GM18520 (cell line): ENCODE measurements at regions not wholly inside any gene's neighbourhood (a gene's known extent, or its start where the extent isn't known, plus 50 kb on each side); places are given as distances from the start of the nearest gene placed in this dataset.
A peak's percentile ranks its signal among the peaks of the same experiment; 100 is the strongest.

Experiments used
- ATAC-seq: cut with Tn5 transposase; IDR thresholded peaks from one replicate; pipeline ENCODE4 v1.9.1; 2021; ENCODE audit not compliant: unreplicated experiment

DNA sequence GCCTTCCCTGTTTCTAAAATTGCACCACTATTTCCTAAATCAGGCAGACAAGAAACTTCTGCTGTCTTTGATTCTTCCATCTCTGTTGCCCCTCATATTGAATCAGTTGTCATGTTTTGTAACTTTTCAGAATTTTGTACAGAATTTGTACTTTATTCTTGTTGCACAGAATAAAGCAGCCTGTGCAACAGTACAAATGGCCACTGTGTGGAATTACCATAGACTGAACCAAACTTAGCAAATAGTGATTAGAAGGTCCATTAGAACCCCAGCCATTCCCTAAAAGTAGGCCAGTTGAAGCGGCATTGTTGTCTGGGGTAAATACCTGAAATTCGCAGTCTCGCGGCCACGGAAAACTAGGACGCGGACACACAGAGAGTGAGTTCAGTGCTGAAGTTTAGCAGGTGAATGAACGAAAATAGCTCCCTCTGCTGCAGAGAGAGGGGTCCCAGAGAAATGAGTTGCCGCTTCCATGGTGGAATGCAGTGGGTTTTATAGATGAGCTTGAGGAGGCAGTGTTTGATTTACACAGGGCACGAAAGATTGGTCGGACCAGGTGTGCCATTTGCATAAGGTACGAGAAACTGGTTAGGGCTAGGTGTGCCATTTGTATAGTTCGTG is 71.8 kb downstream of the C4orf33 start:
- ATAC-seq, result no peak

DNA sequence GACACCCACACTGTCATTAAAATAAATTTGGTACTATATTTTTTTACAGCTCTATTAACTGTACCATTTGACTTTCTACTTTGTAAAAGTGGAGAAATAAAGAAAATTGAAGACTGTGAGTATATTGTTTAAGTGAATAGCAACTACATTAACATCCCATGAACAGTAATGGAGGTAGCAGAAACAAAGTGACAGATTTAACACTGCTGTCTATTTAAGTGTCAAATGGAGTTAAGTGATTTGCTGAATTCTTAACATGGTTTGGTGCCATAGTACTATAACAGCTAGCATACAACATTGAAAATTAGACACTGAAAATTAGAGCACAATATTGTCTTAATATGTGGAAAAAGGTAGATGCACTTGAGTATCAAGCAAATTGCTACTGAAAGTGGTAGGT is 76.2 kb downstream of the C4orf33 start:
- ATAC-seq, result no peak

DNA sequence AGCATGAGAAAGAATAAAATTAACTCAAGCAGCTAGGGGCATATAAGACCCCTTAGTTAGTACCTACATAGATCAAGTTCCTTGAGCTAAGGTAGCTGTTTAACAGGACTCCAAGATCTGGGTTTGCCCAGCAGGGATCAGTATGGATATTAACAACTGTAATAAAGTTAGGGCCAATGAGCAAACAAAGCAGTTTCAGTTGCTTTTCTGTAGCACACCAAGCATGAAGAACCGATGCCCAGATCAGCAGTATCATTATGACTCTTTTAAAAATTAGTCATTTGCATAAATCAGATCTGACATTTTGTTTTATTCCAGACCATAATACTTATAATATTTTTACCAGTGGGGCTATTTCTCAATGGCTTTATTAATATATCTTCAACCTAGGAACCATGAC is 80.9 kb downstream of the C4orf33 start:
- peak; percentile 53 for ATAC-seq

DNA sequence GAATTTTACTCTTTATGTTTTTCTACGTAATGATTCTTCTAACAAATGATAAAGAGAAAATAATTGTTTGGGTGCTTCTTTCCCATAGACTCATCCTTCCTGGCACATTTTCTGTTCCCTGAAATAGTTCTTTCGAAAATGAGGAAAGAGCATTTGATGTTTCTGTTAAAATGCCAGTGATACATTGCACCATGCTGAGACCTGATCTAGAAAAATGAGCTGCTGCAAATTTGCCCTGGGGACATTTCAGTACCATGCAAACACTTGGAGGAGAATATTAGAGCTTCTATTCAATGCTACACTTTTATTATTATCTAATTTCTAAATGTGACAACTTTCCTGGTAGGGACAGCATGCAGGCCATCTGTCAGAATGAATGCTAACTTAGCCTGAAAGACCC is 83.3 kb downstream of the C4orf33 start:
- ATAC-seq, result no peak

DNA sequence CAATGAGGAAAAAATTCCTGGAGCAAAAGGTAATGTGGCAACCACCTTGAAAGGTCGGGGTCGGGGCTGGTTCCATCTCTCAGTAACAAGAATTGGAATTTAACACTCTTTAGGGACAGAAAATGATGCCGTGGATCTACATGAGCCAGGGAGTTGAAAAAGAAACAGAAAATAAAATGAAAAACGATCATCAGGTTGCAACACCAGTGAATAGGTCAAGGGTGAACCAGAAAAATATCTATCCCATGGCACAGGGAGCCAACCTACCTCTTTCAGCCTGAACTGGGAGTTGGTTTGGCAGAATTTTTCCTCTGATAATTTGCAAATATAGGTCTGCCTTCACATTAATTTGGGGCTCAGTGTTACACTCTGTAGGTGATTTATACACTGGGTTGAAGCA is 93.7 kb downstream of the C4orf33 start:
- ATAC-seq, result no peak

DNA sequence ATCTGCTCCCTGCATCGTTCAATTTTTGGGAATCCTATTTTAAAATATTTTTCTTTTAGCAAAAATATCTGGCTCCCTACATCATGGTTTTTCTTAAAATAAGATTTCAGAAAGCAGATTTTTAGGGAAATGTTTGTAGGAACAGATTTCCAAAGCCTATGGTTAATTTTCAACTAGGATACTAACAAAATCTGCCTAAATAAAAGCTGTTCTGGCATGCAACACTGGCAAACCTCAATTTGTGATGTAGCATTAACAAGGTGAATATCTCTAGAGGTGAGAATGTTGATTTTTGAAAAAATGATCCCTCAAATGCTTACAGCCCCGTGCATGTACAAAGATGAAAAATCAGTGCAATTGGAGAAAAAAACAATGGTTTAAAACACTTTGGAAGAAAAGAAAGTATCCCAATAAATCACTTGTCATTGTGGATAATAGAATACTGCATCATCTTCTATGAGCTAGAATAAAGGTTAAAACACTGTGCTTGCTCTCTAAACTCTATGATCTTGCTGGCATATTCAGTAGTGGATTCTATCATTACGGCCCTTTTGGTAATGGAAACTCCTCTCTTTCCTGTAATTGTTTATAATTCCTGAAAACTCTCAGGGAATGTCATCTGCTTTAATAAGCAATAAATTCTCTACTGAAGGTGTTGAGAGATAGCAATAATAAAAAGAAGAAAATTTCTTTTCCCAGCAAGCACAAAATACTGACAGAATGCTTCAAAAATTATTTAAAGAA is 97.6 kb downstream of the C4orf33 start:
- no peak for ATAC-seq

DNA sequence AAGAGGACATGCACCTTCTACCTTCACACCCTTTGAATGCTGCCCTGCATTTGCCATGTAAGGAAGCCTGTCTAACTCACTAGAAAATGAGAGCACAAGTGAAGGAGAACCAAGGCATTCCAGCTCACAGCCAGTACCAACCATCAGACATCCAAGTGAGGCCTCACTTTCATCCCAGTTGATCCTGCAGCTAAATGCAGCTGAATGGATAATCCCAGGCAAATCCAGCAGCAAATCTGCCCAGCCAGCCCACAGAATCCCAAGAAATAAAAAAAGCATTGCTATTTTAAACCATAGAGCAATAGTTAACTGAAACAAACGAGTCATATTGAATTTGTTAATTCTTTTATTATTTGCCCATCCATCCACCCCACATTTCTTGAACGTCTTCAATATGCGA is 112.5 kb downstream of the C4orf33 start:
- ATAC-seq, result no peak

DNA sequence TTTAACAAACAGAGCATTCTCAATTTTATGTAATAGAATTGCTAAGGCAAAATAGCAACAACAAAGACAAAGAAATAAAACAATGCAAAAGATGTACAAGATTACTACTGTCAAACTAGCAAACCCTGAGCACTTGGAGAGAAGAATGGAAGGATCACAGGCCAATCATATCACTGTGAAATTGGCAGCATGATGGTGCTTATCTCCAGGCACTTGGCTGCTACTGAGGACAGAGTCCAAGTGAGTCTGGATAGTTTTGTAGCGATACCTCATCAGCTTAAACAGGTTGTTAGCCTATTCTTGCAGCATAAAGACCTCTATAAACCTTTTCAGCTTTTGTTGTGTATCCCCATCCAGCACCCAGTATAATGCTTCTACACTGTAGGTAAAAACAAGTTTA is 117.7 kb downstream of the C4orf33 start:
- no peak for ATAC-seq

DNA sequence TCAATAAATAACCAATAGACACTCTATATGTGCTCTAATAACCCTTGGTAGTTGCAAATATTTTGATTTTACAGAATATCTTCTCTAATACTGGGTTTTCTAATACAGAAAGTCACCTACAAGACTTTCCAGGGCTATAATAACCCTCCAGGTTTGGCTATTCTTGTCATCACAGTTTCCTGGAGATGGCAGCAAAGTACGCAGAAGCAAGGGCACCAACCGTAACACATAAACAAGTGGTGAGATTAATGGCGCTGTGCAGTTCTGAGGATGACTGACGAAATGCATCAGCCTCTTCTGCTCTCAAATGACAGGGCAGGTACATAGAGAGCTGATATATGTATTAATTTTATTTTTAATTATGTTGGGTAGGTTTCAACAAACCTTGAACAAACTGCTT is 122.4 kb downstream of the C4orf33 start:
- ATAC-seq, result no peak

DNA sequence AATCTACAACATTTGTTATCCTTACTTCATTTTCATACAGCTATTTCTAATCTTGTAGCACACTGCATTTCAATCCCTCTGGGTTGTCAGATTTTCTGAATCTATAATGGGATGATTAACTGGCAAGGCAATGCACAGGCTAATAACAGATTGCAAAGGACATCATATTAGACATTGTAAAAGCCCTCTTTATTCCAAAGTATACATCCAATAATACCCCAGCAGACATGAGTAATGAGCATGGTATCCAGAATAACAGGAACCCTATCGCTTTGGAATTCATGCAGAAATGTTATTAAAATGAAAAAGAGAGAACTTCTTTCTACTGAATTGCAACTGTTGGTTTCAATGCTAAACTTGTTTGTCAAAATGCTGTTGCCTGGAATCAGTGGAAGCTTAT is 122.9 kb downstream of the C4orf33 start:
- no peak for ATAC-seq

DNA sequence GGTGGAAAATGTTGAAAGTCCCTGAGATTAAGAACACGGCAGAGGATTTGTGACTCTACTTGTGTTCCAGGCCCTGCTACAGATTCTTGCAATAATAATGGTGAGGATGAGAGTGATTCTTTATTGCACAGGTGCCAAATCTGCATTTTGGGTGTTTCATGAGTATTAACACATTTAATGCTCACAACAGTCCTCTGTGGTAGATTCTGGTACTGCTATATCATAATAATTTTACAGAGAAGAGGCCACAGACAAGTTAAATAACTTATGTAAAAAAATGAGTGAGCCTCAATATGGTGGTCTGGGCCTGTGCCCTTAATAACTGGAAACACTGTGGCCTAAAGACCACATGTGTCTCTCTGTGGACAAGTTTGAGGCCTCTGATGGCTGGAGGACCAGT is 124.3 kb downstream of the C4orf33 start:
- ATAC-seq, result no peak

DNA sequence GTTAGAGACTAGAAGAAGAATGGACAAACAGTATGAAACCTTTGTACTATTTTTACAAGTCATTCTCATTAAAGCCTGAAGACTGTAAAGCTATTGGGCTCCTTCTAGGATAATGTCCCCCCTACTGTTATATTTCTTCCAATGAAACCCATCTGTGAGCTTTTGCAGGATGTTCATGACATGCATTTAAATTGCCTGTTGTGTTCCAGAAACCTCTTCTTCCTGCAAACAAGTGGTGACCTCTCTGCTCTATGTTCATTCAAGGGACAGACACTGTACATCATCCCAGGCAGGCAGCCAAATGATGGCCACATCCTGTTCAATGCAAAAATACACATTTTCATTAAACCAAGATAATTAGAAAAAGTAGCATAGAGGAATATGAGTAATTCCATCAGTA is 128.0 kb downstream of the C4orf33 start:
- no peak for ATAC-seq

DNA sequence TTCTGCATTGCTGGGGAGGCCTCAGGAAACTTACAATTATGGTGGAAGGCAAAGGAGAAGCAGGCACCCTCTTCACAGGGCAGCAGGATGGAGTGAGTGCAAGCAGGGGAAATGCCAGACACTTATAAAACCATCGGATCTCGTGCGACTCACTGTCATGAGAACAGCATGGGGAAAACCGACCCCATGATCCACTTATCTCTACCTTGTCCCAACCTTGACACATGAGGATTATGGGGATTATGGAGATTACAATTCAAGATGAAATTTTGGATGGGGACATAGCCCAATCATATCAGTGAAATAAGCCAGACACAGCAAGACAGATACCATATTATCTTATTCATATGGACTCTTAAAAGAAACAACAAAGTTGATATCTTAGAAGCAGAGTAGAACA is 134.9 kb downstream of the C4orf33 start:
- no peak for ATAC-seq

DNA sequence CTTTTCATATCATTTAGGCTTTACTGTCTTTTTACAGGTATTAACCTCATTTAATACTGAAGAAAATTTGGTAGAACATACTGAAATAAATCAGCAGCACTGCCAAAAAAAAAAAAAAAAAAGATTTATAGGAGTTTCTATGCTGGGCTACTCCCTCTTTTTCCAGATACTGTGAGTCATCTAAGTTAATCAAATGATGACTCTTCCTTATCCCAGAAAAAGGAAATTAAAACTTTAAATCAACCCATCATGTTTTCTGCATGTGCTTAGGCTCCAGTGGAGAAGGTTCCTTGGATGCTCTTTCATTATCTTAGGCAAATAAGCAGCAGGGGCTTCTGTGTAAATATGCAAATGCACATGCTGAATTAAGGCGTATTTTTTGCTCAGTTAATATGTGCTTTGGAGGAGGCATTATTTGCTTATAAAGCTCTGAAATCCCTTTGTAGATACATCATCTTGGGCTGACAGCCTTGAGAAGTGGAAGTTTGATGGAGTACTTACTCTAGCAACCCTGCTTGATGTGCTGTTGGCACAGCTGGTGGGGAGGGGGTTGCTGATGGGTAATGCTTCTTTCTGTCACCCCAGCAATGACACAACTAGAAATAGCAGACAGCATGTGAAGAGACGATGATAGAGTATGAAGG is 136.1 kb downstream of the C4orf33 start:
- ATAC-seq, result no peak

DNA sequence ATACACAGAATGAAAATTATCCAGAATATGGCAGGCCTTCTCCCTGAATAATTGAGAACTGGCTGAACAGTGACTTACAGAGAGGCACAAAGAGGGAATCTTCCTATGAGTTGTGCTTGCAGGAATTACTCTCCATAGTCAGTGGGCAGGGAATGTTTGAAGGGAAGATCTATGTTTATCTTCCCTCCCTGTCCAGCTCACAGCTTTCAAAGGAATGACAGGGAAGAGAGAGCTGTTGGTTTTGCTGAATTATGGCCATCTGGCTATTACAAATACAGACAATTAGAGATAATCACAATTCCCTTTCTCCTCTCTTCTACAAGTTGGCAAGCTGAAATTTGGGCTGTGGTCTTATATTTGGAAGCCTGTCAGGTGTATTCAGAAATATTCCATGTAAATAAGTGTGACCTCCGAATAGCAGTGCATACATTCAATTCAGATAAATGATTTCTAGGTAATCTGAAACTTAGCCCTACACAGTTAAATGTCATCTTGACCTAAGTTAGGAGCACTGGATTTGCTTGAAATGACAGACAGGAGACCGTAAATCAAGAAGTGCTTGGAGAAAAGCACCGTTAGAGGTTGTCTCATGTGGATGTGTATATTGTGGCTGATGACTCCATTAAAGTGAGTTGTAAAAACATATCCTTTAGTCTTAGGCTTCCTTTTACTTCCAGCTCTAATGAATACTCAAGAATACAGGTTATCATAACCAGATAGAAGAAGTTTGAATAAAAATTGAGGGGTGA is 136.8 kb downstream of the C4orf33 start:
- no peak for ATAC-seq

DNA sequence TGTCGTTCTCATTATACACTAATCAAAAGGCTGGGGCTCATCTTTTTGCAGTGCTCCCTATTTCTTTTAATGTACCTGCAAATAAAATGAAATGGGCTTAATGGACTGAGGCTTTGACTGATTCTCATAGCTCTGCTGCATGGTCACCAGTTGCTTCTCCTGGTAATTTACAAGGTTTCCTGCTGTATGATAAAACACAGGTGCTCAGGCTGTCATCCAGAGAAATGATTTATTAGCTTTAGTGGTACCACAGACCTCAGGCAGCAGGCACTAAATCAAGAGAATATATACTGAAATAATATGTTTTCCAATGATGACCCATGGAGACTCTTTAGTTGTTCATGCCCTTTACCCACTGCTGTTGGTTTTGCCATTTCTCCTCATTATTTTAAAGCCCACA is 137.7 kb downstream of the C4orf33 start:
- no peak for ATAC-seq

DNA sequence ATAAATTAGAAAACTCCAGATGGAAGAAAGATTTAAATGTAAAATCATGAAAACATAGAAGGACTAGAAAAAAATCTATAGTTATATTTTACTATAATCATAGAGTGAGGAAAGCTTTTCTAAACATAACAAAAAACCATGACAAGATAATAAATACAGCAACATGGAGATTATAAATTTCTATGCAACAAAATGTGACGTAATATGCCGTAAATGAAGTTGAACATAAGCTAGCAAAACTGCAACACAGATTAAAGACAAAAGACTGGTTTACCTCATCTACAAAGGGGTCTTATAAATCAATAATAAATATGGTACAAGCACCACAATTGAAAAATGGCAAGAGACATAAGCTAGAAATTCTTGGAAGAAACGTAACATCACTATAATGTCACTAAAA is 140.4 kb downstream of the C4orf33 start:
- ATAC-seq, result no peak

DNA sequence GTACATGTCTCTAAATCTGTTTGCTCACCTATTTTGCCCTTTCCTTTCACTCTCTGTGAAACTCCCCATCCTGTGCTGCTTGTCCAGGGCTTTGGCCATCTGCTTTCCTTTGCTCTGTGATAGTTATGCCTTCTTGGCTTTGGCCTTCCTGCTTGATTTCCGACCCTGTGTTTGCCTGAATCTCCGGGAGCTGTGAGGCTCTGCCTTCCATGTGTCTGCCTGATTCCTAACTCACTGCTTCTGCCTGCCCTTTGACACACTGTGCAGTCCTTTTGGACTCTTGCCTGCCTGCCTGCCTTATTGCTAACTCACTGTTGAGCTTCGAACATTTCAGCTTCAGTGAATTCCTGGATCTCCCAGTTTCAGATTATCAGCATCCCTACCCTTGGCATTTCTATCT is 143.1 kb downstream of the C4orf33 start:
- ATAC-seq, result no peak

DNA sequence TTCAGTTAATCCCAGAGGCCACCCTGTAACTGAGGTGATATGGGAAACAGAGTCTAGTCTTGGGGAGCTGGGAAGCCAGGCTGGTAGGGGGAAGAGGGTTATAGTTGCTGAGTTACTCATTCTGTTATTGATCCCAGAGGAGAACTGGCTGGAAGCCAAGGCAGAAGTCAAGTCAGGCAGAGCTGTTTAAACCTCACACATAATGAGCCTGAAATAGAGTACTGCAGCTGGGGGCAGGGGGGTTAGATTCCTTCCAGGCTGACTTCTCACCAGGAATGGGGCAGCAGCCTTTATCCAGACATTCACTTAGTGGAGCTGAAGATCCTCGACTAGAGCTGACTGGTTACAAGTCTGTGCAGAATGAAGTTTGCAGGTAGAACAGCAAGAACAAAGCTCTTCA is 144.9 kb downstream of the C4orf33 start:
- no peak for ATAC-seq

DNA sequence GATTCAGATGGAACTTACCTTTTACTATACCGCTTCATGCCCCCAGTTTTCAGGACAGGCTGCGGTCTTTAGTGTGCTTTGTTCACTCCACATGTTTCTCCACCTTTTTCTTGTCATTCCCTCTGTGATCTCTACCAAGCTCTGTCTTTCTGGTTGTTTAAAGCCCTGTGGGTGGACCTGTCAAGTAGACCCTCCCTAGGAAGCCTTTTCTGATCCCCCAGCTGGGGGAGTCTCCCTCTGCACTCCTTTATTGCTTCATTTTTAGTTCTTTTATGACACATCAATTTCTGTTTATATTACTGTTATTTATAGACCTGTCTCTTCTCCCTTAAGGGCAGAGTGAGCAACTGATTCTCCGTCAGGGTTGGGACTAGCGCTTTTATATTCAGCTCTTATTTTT is 150.2 kb downstream of the C4orf33 start:
- no peak for ATAC-seq

DNA sequence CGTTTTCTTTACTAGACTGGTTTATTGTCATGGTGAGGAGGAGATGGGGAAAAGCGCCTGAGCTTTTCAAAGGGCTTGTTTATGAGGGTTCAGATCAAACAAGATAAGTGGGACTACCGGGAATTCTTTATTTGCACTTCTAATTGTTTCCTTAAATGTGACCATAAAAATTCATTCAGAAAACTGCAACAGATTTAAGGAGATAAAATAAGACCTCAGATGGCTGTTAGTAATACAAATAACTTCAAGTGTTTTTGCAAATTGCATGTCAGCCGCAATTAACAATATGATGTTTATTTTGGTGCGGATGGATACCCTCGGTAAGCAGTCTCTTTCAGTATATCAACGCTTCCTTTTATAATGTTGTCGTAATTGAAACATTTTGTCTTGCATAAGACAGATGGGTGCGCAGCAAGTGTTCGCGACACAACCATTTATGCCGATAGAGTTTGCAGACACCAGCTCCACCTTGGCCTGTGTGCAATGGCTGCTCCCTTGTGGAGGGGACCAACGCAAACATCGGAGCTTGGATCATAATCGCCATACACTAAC is 151.0 kb downstream of the C4orf33 start:
- no peak for ATAC-seq

DNA sequence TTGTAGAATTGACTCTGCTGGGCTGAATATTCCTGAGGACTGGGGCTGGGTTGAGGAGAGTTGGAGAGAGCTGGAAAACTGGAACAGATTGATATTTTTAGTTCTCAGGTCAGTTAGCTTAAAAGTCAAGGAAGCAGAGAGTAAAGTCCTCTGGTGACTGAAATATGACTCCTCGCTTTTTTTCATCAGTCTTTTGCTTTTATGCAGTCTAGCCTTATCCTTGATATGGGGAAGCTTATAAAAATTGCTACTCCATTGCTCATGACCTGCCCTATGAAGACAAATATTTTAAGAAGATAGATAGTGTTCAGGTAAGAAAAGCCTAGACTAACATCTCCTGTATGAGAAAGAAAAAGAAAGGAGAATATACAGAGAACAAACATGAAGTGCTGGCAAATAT is 152.7 kb downstream of the C4orf33 start:
- ATAC-seq, result no peak
